ENCODE measurements at regions not wholly inside any gene's neighbourhood (a gene's known extent, or its start where the extent isn't known, plus 50 kb on each side); places are given as distances from the start of the nearest gene placed in this dataset.

DNA sequence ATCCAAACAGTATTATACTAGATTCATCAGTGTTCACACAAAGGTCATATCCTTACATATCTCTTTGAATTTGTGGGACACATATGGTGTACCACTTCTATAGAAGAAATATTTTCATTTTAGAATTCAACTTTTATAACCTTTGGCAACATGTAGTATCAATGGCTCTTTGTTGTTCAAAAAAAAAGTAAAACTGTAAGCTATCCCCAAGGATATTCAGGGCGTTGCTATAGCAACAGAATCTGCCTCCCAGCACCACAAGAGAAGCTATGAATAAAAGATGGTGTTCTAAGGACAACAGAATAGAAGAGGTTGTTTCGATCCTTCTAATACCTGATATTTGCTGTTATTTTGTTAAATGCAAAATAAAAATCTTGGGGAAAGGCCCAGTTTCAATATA is 139.3 kb downstream of the BRMS1L start:
- Histone ChIP-seq H3K4me1 (ENCODE audit: control insufficient read depth, extremely low read depth, insufficient read depth, low read length) (no peaks in the 10 kb centered on the region), H3K27me3 (ENCODE audit: control insufficient read depth, insufficient read depth, low read length) (no peaks in the 10 kb centered on the region), H3K79me2 (ENCODE audit: control insufficient read depth, insufficient read depth, low read length) (no peaks in the 10 kb centered on the region), H3K4me2 (ENCODE audit: extremely low read depth, insufficient read depth, low read length) (no peak overlapping the region), H4K20me1 (ENCODE audit: control insufficient read depth, extremely low read depth, insufficient read depth, low read length) (no peaks in the 10 kb centered on the region), H3K36me3 (ENCODE audit: control insufficient read depth, insufficient read depth, low read length) (no peaks in the 10 kb centered on the region), H3K4me3 (replicated peaks in 1 of 4; ENCODE audit: control extremely low read depth in 1 of 4, insufficient read depth in 1 of 4, low read depth in 3 of 4, low read length in 4 of 4) (no peak overlapping the region), H3K9ac (ENCODE audit: insufficient read depth, low read length) (no peak overlapping the region), H3K9me3 (ENCODE audit: control insufficient read depth, insufficient read depth, low read depth, low read length) (no peaks in the 10 kb centered on the region), H3K27ac (ENCODE audit: insufficient read depth, low read length) (no peak overlapping the region), H2AFZ (ENCODE audit: low read length) (no peak overlapping the region)
- DNase-seq (ENCODE audit: low read depth in 2 of 2), result no peak
- TF ChIP-seq EZH2 (IDR thresholded peaks at IDR 0.05; ENCODE audit: low read length, missing control alignments), result no peak
- TF ChIP-seq, protein P1, sequence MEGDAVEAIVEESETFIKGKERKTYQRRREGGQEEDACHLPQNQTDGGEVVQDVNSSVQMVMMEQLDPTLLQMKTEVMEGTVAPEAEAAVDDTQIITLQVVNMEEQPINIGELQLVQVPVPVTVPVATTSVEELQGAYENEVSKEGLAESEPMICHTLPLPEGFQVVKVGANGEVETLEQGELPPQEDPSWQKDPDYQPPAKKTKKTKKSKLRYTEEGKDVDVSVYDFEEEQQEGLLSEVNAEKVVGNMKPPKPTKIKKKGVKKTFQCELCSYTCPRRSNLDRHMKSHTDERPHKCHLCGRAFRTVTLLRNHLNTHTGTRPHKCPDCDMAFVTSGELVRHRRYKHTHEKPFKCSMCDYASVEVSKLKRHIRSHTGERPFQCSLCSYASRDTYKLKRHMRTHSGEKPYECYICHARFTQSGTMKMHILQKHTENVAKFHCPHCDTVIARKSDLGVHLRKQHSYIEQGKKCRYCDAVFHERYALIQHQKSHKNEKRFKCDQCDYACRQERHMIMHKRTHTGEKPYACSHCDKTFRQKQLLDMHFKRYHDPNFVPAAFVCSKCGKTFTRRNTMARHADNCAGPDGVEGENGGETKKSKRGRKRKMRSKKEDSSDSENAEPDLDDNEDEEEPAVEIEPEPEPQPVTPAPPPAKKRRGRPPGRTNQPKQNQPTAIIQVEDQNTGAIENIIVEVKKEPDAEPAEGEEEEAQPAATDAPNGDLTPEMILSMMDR (conservative IDR thresholded peaks at IDR 0.05 in 1 of 2, IDR thresholded peaks at IDR 0.05 in 1 of 2; ENCODE audit: low read depth in 1 of 2, low read length in 2 of 2), result no peak

DNA sequence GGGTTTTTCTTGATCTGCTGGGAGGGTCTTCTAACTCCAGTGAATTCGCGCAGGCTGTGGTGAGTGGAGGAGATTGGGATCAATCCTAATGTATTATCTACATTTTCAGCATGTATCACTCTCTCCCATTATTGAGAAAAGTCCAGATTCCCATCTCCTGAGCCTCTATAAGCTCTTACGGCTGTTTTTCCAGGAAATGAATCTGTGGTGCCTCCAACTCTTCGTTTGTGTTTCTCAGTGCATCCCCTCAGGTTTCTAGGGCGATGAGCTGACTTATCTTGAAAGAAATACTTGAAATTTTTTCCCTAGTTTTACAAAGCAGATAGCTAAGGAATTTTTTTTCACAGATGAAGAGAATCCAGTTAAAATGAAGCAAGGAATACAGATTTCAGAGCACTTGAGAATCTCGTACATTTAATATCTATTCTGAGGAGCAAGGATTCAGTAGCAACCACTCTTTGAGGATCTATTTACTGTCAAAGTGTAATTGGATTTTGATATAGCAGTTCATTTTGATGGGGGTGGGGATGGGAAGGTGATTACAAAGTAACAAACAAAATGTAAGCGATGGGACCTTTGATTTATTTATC is 138.7 kb downstream of the BRMS1L start:
- Histone ChIP-seq H3K79me2 (ENCODE audit: control insufficient read depth, insufficient read depth, low read length) (no peaks in the 10 kb centered on the region), H3K36me3 (ENCODE audit: control insufficient read depth, insufficient read depth, low read length) (no peaks in the 10 kb centered on the region), H3K4me2 (ENCODE audit: extremely low read depth, insufficient read depth, low read length) (no peak overlapping the region), H2AFZ (ENCODE audit: low read length) (no peak overlapping the region), H3K9ac (ENCODE audit: insufficient read depth, low read length) (no peak overlapping the region), H3K4me1 (ENCODE audit: control insufficient read depth, extremely low read depth, insufficient read depth, low read length) (no peaks in the 10 kb centered on the region), H3K9me3 (ENCODE audit: control insufficient read depth, insufficient read depth, low read depth, low read length) (no peaks in the 10 kb centered on the region), H3K27me3 (ENCODE audit: control insufficient read depth, insufficient read depth, low read length) (no peaks in the 10 kb centered on the region), H3K4me3 (replicated peaks in 1 of 4; ENCODE audit: control extremely low read depth in 1 of 4, insufficient read depth in 1 of 4, low read depth in 3 of 4, low read length in 4 of 4) (no peak overlapping the region), H3K27ac (ENCODE audit: insufficient read depth, low read length) (no peak overlapping the region), H4K20me1 (ENCODE audit: control insufficient read depth, extremely low read depth, insufficient read depth, low read length) (no peaks in the 10 kb centered on the region)
- DNase-seq (ENCODE audit: low read depth in 2 of 2), result no peak
- TF ChIP-seq, protein P1 (conservative IDR thresholded peaks at IDR 0.05 in 1 of 2, IDR thresholded peaks at IDR 0.05 in 1 of 2; ENCODE audit: low read depth in 1 of 2, low read length in 2 of 2), result no peak
- no peak for TF ChIP-seq EZH2 (IDR thresholded peaks at IDR 0.05; ENCODE audit: low read length, missing control alignments)

DNA sequence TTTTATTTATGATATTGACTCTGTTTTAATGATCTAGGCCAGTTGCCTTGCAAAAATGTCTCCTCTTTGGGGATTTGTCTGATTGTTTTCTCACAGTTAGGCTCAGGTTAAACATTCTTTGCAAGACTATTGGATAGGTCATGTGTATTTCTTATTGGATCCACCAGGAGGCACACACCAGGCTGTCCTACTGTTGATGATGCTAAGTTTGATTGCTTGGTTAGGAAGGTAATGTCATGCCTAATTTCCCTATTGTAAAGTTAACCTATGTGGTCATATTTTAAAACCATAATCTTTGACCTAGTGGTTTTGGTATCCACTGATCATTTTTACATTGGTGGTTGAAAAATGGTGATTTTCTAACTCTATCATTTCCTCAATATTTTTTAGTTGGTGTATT is 137.1 kb downstream of the BRMS1L start:
- Histone ChIP-seq H3K4me2 (ENCODE audit: extremely low read depth, insufficient read depth, low read length) (no peak overlapping the region), H3K79me2 (ENCODE audit: control insufficient read depth, insufficient read depth, low read length) (no peaks in the 10 kb centered on the region), H3K9ac (ENCODE audit: insufficient read depth, low read length) (no peak overlapping the region), H3K4me3 (replicated peaks in 1 of 4; ENCODE audit: control extremely low read depth in 1 of 4, insufficient read depth in 1 of 4, low read depth in 3 of 4, low read length in 4 of 4) (no peak overlapping the region), H3K27me3 (ENCODE audit: control insufficient read depth, insufficient read depth, low read length) (no peaks in the 10 kb centered on the region), H2AFZ (ENCODE audit: low read length) (no peak overlapping the region), H3K27ac (ENCODE audit: insufficient read depth, low read length) (no peak overlapping the region), H4K20me1 (ENCODE audit: control insufficient read depth, extremely low read depth, insufficient read depth, low read length) (no peaks in the 10 kb centered on the region), H3K36me3 (ENCODE audit: control insufficient read depth, insufficient read depth, low read length) (no peaks in the 10 kb centered on the region), H3K4me1 (ENCODE audit: control insufficient read depth, extremely low read depth, insufficient read depth, low read length) (no peaks in the 10 kb centered on the region), H3K9me3 (ENCODE audit: control insufficient read depth, insufficient read depth, low read depth, low read length) (no peaks in the 10 kb centered on the region)
- DNase-seq (ENCODE audit: low read depth in 2 of 2), result no peak
- TF ChIP-seq, protein P1 (conservative IDR thresholded peaks at IDR 0.05 in 1 of 2, IDR thresholded peaks at IDR 0.05 in 1 of 2; ENCODE audit: low read depth in 1 of 2, low read length in 2 of 2), result peak in 1 of 2 donors; percentile 11
- TF ChIP-seq EZH2 (IDR thresholded peaks at IDR 0.05; ENCODE audit: low read length, missing control alignments), result no peak

All from fibroblast of lung (primary cell).